ENCODE measurements at regions not wholly inside any gene's neighbourhood (a gene's known extent, or its start where the extent isn't known, plus 50 kb on each side); places are given as distances from the start of the nearest gene placed in this dataset.
"Not testable (repeated sequence)": the region's sequence is repeated elsewhere in the genome, so short reads cannot be mapped to it uniquely, and the experiment has no call there.

DNA sequence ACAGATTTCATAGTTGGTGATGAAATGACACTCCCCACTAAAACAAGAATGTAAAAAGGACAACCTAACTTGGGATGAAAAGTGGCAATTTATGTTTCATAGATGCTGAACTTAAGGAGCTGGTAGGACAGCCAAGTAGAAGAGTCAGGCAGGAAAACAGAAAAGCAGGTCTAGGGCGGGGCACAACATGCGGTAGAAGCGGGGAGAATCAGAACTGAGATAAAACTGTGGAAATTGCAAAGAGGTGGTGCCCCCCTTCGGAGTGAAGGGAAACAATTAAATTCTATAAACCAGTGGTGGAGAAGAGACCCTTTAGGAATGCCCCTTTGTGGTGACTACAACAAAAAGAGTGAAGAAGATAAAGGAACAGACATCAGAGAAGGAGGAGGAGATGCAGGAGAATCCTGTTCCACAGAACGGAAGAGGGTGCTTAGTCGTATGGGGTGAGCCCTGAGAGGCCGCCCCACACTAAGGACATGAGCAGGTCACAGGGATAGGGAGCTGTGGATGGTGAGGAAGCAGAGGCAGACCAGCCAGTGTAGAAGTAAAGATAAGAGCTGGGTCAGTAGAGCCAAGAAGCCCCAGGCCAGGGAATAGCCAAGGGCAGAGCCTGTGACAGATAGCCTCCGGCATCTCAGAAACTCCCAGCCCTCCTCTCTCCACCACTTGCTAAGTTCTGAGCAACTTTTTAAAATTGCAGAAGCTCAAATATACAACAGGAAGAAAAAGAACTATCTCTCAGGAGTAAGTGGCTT, 100.3 kb upstream of the DOCK9 start:
- no peak for DNase-seq

DNA sequence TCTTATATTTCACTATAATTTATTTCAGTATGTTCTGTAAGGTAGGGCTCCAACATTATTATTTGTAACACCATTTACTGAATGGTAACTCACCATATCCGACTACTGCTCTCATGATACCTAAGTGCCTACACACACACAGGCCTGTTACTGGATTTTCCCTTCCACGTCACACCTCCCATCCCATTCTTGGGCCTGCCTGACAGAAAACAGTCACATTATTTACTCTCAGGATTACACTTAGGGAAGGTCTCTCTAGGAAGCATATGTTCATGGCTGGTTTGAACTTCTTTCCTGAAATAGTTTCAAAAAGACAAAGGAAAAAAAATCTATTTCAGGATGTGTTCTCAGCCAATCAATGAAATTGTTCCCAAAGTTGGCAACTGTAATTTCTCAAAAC, 102.3 kb upstream of the DOCK9 start:
- DNase-seq: no peak

DNA sequence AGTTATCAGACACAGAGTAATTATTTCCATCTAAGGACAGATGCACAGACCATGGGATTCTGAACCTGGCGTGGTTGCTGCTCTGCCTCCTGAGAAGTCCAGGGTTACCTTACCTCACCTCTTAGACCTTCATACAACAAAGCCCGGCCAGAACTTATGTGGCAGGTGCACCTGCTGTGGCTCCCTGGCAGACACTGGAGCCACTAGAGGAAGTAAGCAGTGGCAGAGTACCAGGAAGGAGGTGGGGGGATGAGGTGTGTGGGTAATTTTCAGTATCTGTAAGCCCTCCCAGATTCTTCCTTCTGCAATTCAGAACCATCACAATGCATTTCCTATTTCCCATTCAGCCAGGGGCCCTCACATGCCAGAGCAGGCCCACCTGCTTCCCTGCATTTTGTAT, 106.1 kb upstream of the DOCK9 start:
- no peak for DNase-seq

DNA sequence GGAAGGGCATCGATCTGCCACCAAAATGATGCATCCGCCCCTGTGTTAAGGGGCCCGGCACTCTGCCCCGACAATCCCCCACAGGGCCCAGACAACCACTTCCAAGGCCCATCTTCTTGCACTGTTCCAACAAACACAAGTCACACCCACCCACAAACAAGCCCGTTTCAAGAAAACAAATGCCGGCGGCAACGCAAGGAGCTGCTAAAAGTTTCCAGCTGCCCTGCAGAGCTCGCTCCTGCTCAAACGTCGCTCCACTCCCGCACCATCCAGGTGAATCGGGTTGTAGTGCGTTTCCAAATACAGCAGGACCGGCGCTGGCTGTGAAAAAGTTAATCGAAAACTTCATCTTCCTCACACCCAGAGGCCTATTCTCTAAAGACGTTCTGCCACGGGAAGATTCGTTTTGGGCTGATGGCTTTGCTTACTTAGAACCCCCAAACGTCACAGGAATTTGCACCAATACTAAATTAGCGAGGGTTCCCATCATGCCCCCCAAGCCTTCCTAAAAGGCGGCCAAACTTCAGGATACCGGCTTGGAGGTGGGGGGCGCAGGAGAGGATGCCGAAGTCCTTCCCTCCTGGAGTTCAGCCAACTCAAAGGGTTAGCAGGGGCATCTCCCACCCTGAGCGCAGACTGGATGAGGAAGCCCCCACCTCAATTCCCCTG, 107.4 kb upstream of the DOCK9 start:
- DNase-seq: no peak

DNA sequence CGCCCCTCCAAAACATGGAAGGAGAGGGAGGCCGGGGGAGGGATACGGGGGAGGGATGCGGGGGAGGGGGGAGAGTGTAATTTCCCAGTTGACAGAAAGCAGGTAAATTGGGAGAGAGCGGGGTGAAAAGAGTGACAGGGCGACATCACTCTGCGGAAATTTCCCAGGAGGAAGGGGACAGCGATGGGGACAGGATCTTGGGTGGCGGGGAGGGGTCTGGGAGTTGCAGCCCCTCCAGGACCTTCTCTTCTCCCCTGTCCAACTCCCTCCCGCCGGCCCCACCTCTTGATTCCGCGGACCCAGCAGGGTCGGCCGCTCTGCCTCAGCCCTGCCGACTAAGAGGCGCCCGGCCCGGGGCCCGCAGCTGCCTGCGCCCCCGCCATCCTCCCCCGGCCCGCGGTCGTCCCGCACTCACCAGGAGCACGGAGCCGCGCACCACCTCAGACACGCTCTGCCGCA, 108.0 kb upstream of the DOCK9 start:
- peak in 1 of 2 experiments; percentile 57 for DNase-seq

DNA sequence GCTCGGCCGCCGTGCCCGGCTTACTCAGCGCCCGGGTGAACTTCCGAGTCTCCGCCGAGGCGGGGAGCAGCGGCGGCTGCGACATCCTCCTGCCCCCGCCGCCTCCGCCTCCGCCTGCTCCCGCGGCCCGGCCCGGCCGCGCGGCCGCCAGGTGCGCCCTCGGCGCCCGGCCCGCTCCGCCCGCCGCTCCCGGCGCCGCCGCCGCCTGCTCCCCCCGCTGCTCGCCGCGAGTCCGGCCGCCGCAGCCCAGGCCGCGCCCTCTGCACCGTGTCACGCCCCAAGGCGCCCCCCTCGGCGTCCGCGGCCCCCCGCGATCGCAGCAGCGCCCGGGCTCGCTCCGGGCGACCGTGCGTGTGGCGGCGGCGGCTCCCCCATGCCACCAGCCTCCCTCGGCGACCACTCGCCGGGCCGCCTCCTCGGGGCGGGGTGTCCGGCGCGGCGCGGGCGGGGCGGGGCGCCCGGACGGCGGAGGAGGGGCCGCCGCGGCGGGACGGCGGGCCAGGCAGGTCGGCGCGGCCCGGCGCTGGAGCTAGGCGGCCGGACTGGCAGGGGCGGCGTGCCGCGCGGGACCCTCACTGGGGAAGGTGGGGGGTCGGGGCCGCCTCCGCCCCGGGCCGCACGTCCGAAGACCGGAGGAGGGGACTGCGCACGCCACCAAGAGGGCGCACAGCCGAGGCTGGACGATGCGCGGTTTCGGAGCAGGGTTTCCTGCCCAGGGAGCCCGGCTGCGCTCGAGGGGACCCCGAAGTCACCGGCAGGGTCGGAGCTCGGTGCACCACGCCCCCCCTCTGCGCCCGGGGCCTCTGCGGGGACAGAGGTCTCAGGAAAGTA, 108.6 kb upstream of the DOCK9 start:
- DNase-seq: peak; percentile 54 to 59

DNA sequence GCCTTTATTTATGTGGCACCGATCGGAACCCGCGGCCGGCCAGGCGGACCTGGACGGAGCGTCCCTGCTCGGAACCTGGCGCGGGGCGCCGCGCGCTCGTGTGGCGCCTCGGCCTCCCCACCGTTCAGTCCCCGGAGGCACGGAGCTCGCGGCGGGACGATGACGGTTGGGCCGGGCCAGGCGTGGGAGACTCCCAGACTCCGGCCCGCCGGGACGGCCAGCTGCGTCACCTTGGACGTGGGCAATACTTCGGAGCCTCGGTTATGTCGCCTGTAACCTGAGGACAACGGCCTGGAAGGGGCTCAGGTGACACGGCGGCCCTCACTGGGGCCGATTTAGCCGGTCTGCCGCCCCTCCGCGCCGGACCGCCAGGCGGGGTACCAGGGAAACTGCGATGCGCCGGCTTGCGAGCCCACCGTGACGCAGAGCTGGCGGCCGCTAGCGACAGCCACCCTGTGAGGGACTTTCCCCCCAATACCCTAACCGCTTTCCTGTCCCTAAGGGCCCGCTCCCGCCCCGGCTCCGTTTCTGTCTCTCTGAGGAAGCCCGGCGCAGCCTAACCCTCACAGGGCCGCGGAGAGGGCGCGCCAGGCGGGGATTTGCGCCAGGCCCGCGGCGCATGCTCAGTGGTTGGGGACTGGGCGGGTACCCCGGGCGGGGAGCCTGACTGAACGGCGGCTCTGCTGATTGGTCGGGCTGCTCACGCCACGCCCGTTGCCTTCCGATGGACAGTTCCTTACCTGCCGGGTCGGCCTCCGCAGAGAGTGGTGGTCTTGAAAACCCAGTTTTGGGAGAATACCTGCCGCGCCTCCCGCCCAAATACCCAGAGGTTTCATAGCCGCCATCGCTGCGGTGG, 109.5 kb upstream of the DOCK9 start:
- peak; percentile 96 to 97 for DNase-seq

DNA sequence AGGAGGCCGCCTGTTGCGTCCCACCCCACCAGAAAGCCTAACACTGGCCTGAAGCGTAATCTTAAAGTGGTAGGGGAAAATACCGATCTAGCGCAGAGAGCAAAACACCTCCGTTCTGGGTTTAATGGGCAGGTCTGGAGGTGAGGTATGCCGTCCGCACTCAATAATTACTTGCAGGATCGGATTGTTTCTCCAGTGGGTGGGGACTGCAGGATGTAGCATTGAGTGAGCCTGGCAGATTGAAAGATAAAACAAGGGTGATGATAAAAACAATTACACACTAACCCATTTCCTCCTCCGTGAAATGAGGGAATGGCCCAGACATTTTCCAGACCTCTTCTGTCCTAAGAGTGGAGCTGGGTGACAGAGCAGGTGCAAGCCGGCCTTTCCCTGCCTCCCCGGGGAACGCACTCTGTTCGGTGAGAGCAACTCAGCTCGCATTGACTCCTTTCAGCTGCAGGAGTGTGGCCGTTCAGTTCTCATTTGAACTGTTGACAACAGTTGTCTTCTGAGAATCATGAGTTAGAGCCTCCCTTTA, 110.2 kb upstream of the DOCK9 start:
- DNase-seq: peak; percentile 81 to 97

DNA sequence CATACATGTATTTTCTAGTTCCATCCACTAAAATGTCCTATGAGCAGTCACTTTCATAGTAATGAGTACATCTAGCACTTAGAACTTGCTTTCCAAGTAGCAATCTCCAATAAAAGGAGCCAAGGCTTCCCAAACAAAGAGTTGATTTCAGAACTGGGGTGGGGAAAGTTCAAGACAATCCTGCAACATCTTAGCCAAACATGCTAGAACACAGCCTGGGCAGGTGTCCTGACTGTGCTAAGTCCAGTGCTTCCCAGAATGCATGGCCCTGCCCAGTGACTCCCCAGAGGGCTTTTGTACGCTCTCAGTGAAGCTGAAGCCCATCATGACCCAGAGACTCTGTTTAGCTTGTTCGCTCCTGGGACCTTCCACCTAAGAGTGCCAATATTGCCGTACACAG, 106.7 kb upstream of the UBAC2 start:
- DNase-seq: no peak

DNA sequence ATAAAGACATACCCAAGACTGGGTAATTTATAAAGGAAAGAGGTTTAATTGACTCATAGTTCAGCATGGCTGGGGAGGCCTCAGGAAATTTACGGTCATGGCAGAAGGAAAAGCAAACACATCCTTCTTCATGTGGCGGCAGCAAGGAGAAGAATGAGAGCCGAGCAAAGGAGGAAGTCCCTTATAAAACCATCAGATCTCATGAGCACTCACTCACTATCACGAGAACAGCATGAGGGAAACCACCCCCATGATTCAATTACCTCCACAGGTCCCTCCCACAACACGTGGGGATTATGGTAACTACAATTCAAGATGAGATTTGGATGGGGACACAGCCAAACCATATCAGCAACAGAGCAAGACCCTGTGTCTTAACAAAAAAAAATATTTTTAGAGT, 98.8 kb upstream of the UBAC2 start:
- not testable (repeated sequence) for DNase-seq

DNA sequence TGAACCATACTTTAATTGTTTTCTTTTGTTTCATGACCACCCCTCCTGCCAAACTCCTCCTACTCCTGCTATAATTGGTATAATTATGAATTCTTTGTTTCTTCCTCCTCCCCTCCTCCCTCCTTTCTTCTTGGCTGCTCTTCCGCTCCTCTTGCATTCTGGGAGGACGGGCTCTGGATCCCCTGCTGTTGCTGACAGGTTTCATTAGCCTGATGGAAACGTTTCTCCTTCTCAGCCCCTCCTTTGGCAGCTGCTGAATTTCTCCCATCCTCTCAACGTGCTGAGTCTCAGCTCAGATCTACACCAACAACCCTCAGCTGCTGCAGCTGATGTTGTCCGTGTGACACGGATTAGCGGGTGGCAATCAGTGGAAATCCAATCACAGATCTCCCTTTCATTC, 97.1 kb upstream of the UBAC2 start:
- DNase-seq: no peak

DNA sequence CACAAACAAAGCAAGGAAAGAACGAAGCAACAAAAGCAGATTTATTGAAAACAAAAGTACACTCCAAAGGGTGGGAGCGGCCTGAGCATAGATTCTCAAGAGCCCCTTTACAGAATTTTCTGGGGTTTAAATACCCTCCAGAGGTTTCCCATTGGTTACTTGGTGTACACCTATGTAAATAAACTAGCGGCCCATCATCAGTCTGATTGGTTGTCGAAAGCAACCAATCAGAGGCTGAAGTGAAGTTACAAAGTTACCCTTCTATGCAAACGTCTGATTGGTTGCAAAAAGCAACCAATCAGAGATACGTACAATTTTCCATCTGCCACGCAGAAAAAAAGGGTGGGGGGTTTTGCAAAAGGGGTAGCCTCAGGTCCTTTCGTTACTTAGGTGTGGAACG, 96.3 kb upstream of the UBAC2 start:
- DNase-seq: no peak

DNA sequence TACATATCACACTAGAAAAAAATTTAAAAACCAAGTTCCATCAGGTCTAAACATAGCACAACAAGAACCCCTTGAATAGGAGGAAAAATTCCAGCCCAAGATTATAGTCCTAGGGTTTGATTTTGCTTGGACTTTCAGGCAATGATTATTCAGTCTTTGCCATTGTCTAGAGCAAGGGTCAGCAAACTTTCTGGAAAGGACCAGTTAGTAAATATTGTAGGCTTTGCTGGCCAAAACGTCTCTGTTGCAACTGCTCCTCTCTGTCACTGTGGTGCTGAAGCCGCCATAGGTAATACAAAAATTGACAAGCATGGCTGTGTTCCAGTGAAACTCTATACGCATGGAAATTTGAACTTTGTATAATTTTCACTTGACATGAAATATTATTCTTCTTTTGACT, 95.5 kb upstream of the UBAC2 start:
- no peak for DNase-seq

DNA sequence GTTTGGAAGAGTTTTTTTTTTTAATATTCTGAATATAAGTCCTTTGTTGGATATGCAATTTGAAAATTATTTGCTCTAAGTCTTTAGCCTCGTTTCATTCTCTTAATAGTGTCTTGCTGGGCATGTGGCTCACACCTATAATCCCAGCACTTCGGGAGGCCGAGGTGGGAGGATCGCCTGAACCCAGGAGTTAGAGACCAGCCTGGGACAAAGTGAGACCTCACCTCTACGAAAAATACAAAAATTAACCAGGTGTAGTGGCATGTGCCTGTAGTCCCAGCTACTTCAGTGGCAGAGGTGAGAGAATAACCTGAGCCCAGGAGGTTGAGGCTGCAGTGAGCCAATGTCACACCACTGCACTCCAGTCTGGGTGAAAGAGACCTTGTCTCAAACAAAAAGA, 87.3 kb upstream of the UBAC2 start:
- DNase-seq: no peak

DNA sequence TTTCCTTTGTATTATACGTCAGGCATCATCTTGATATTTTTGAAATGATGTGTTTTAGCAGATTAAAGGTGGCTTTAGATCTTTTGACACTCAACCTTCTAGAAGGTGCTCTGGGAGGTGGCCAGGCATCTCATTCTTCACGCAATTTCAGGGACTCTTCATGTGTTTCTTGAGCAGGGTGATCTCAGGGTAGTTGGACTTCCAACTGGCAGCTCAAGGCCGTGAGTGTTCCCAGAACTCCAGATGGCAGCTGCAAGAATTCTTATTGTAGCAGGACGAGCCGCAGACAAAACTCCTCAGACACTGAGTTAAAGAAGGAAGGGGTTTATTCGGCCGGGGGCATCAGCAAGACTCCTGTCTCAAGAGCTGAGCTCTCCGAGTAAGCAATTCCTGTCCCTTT, 82.5 kb upstream of the UBAC2 start:
- no peak for DNase-seq

DNA sequence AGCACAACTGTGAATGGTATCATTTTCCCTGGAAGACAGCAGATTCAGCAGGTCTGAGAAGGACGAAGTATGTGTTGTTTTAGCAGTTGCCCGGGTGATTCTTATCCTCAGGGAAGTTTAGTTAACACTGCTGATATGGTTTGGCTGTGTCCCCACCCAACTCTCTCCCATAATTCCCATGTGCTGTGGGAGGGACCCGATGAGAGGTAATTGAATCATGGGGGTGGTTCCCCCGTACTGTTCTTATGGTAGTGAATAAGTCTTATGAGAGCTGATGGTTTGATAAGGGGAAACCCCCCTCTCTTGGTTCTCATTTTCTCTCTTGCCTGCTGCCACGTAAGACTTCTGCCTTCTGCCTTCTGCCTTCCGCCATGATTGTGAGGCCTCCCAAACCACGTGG, 81.0 kb upstream of the UBAC2 start:
- no peak for DNase-seq

DNA sequence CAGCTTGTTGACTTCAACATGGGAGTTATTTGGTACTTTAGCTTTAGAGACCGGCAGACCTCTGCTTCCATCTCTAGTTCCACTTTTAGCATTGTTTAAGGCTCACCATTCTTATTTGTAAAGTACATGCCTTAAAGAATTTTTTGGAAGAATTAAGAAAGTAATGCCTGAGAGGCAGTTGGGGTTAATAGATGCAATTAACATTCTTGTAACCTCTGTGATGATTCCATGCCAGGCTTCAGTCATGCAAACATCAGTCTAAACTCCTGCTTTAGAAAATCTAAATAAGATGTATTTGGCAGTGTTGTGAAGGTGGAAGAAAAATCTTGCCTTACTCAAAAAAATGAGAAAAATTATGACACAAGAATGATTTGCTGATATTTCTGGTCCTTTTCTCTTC, 79.9 kb upstream of the UBAC2 start:
- DNase-seq: no peak

DNA sequence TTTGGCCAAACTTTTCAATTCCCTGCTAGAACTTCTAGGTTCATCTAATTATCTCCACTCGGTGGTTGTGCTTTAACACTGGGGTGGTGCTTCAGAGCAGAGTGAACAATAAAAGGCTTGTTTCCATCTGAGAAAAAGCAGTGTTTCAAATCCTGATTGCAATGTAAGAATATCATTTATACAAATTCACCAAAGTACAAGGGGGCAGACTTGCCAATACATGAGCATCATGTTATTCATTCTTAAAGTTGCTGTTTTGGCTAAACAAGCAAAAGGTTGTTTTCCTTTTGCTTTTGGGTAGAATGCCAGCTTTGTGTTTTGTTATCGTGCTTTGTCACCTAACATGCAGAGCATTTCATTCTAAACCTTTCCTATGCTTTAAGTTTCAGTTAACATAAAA, 78.5 kb upstream of the UBAC2 start:
- DNase-seq: no peak

DNA sequence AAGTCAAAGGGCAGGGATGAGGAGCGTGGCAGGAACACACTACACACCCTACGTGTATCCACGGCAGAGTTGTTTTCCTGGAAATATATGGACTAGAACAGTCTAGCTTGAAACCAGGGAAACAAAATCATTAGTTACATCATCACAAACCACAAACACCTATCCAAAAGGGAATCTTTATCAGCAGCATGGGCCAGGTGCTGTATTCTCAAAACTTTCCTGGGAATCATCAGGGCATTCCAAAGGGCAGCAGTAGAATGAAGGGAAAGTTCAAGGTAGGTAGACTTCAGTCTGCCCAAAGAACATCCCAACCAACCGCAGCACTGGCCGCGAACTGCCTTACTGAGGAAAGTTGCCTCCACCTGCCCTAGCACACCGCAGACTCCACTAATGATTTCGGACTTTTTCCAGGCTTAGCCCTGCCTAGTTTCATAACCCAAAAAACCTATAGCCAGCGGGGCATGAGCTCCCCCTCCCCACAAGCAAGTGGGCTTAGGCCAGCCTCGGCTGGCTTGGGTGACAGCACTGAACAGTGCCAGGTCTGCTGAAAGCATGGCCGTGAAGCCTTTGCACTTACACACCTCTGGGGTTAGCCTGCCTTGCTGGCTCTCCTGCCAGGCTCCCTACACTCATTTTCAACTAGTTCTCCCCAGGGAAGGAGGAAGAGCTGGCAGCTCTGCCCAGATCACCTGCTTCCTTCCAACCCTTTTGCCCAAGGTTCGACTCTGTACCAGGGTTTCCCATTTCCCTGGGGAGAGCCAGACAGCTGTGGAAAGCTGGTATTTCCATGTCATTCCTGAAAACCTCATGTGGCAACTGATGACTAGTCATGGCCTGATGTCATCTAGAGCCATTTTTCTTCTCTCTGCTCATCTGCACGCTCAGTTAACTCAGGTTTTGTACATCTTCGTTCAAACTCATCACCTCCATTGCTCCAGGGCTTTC, 77.3 kb upstream of the UBAC2 start:
- DNase-seq: no peak

DNA sequence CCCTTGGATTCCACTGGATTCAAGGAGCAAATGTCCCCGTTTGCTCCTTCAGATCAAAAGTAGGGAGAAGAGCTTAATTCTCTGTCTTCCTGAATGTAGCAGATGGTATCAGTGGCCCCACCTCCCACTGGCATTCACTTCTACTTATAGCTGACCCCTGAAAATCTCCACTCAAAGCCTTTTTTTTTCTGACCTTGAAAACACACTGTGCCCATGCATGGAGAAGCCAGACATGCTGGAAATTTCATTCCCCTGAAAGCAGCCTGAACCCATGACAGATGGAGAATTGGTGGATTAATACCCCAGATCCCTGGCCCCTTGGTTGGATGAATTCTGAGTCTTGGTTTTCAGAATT, 76.6 kb upstream of the UBAC2 start:
- DNase-seq: no peak

DNA sequence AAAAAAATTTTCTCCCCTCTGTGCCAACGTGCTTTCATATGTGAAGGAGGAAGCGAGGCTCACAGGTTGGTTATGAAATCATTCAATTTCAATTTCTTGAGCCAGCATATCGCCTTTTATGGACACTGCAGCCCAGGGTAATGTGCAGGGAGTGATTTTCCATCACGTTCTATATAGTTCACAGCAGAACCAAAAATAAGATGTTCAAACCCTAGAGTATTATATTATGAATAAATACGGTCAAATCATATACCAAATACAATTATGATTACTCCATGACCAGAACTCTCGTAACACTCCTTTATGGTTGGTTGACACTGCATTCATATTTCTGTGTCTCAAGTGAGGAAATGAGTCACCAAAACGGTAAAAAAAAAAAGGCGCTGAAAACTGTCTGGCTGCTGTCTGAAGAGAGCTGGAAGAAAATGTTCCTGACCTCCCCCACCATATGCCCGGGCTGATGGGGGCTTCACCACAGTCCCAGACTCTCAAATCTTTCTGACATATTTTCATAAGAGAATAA, 75.8 kb upstream of the UBAC2 start:
- peak in 1 of 2 experiments; percentile 11 for DNase-seq

Data from NCI-H187 (cell line).